SK-MEL-5 (cell line): ENCODE measurements at regions not wholly inside any gene's neighbourhood (a gene's known extent, or its start where the extent isn't known, plus 50 kb on each side); places are given as distances from the start of the nearest gene placed in this dataset.
A peak's percentile ranks its signal among the peaks of the same experiment; 100 is the strongest.
"Not testable (repeated sequence)": the region's sequence is repeated elsewhere in the genome, so short reads cannot be mapped to it uniquely, and the experiment has no call there.

ENCODE experiments used
- DNase-seq: peaks from one replicate; pipeline ENCODE4 v3.0.0-alpha.2; 2016; ENCODE audit warnings: low read depth, low spot score
- in situ Hi-C: cut with HindIII; loops from 2 replicates; pipeline ENCODE4 v1.10.0; 2016; ENCODE audit warnings: low sequenced_read_pairs, high pct_unique_total_duplicates, low pct_unique_long_range_greater_than_20kb

- in situ Hi-C loops, result no loop called here
- peak; percentile 1 for DNase-seq
Measured at GRCh38 chrX:115952417-115953092, 218.0 kb upstream of the AGTR2 start.

- in situ Hi-C loops, result no loop called here
Measured at GRCh38 chrX:115957862-115958490, 212.6 kb upstream of the AGTR2 start.

DNA sequence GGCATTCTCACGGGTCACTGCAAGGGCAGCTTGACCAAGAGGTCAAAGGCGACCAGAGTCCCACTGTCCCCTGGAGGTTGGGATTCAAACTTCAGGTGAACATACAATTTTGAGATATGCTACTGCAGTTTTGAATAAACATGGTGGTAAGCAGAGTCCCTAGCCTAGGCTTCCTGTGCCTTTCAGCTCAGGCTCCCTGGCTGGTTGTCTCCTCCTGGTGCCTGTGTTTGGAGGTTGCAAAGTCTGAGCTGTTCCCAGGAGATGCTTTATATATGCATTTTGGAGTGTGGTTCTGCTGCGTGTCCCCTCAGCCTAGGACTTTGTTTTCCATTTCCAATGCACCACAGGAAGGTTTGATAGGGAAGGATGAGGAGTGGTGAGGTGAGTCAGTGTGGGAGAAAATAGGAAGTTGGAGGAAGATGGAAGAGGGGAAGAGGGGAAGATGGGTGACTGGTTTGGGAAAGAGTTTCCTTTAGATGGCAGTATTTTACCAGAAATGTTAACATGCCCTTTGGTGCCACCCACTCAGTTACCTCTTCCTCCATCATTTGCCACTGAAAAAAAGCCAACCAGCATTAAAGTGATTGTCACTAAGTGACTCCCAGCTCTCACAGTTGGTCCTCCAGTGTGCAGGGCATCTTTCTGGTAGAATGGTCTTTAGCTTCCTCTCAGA lies 211.7 kb upstream of the AGTR2 start:
- in situ Hi-C loops, result no loop called here
- peak; percentile 38 for DNase-seq

More at GRCh38 chrX:115957862-115958490, 212.6 kb upstream of the AGTR2 start:
- DNase-seq, result peak; percentile 43

DNA sequence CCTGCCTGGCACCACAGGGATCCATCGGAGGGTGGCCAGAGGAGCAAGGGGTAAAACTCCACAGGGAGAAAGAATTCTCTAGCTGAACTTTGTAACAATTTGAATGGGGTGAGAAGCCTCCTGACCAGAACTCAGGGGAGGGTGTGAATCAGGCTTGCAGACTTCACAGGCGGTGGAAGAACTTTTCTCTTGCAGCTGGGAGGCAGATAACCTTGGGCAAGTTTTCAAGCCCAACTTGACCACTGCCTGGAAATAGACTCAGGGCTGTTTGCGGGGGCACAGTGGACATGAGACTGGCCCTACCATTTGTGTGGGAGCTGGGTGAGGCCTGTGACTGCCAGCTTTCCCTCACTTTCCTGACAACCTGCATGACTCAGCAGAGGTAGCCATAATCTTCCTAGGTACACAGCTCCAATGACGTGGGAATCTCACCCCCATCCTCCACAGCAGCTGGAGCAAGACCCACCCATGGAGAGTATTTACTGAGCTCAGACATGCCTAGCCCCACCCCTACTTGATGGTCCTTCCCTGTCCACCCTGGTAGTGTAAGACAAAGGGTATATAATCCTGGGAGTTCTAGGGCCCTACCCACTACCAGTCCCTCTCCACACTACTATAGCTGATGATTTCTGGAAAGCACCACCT lies 210.0 kb upstream of the AGTR2 start:
- DNase-seq, result no peak
- in situ Hi-C loops, result no loop called here

- in situ Hi-C loops, result no loop called here
- DNase-seq, result no peak
Measured at GRCh38 chrX:115966920-115967319, 203.6 kb upstream of the AGTR2 start.

DNA sequence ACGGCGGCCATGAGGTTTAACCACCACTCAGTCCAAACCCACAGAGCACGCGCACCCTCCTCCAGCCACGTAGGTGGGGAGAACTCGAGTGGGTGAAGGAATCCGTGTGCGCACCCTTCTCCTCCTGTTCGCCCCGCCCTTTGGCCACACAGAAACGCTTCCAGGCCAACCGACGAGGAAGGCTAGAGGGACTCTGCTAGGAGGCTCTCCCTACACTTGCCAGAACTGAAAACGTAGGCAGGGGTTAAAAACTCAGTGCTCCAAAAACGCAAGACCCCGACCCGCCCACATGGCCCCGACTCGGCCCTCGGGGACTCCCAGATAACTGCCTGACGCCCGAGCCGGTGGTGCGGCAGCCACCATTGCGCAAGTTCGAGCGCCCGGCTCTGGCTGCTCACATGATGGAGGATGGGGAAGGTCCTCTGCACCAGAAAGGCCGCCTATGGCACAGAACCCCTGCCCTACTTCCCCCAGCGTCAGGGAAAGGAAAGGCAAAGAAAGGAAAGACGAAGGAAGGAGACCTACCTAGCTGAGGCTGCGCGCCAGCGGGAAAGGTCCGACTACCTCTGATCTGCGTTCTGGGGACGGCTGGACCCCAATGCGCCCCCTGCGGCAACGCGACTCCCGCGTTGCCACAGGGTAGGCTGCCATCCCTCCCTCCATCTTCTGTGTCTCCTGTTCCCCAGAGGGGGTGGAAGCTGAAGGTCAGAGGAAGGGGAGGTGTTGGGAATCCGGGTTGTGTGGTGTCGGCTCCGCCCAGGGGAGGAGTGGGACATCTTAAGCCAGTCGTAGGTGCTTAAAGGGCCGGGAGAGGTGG lies 201.9 kb upstream of the AGTR2 start:
- in situ Hi-C loops, result no loop called here
- peak; percentile 78 for DNase-seq

GRCh38 chrX:115970718-115971117 lies 199.8 kb upstream of the AGTR2 start:
- DNase-seq, result no peak
- in situ Hi-C loops, result no loop called here

DNA sequence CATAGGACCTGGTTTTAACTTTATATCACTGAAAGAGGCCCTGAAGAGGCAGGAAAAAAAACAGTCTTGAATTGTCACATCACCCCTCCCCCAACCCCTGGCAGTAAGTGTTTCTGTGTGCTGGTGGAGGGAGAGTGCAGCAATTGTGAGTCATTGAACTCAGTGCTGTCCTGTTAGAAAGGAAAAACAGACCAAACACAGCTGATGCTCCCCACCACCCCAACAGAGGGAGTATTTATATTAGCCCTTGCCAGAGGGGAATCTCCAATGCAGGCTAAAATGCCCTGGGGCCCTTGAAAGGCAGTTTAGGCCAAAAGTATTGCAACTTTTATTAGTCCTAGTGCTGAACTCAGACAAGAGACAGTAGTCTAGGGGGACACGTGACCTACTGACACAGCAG lies 197.8 kb upstream of the AGTR2 start:
- in situ Hi-C loops, result no loop called here
- no peak for DNase-seq

- in situ Hi-C loops, result no loop called here
- DNase-seq, result no peak
Measured at GRCh38 chrX:115978068-115978467, 192.5 kb upstream of the AGTR2 start.

DNA sequence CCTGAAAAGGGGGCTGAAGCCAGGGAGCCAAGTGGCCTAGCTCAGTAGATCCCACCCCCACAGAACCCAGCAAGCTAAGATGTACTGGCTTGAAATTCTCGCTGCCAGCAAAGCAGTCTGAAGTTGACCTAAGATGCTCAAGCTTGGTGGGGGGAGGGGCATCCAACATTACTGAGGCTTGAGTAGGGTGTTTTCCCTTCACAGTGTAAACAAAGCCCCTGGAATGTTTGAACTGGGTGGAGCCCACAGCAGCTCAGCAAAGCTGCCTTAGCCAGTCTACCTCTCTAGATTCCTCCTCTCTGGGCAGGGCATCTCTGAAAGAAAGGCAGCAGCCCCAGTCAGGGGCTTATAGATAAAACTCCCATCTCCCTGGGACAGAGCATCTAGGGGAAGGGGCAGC lies 187.4 kb upstream of the AGTR2 start:
- in situ Hi-C loops, DNase-seq: not testable (repeated sequence)

- in situ Hi-C loops, DNase-seq: not testable (repeated sequence)
Measured at GRCh38 chrX:115987464-115987863, 183.1 kb upstream of the AGTR2 start.

GRCh38 chrX:115988825-115989224 lies 181.7 kb upstream of the AGTR2 start:
- no peak for DNase-seq
- in situ Hi-C loops, result no loop called here

DNA sequence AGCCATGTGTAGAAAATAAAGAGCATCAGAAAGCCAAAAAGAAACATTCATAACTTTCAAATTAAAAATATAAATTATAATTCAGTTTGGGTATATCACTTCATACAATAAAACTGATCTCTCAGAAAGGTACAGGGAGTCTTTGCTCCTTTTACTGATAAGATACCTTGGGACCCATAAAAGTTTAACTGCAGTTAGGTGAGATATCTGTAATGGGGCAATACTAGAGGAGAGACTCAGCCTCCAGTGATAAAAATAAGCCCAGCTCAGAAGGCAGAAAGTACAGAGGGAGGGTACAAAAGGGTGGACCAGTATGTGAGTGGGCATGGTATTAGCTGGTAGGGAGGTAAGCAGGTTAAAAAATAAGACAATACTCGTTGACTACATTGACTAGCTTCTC lies 180.9 kb upstream of the AGTR2 start:
- in situ Hi-C loops, result no loop called here
- DNase-seq, result no peak

GRCh38 chrX:116009346-116009745 lies 161.2 kb upstream of the AGTR2 start:
- no peak for DNase-seq
- in situ Hi-C loops, result no loop called here

- DNase-seq, result no peak
- in situ Hi-C loops, result no loop called here
Measured at GRCh38 chrX:116009861-116010710, 160.5 kb upstream of the AGTR2 start.

DNA sequence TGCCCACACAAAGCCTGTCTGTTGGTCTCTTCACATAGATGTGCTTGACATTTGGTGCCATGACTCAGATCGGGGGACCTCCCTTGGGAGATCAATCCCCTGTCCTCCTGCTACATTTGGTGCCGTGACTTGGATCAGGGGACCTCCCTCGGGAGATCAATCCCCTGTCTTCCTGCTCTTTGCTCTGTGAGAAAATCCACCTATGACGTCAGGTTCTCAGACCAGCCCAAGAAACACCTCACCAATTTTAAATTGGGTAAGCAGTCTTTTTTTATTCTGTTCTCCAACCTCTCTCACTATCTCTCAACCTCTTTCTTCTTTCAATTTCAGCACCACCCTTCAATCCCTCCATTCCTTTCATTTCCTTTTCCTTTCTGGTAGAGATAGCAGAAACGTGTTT lies 159.6 kb upstream of the AGTR2 start:
- in situ Hi-C loops, result no loop called here
- no peak for DNase-seq

GRCh38 chrX:116031331-116031730 lies 139.2 kb upstream of the AGTR2 start:
- in situ Hi-C loops, result no loop called here
- no peak for DNase-seq
